Natural killer cell treated with Interleukin-12 subunit alpha and Interleukin-12 subunit beta and Interleukin-15 and Interleukin-18, amount 100 ng/mL, for 72 hours (primary cell): ENCODE measurements at regions not wholly inside any gene's neighbourhood (a gene's known extent, or its start where the extent isn't known, plus 50 kb on each side); places are given as distances from the start of the nearest gene placed in this dataset.

ENCODE experiments used
- ATAC-seq, 2 donors: fragments of 150-1000 bp; cut with Tn5 transposase in 1 of 2; sonication (Bioruptor Pico), chemical (Tn5 transposase) in 1 of 2; 2 replicates each; pipeline ENCODE4 v1.10.0; 2021
- DNase-seq: peaks from one replicate; pipeline ENCODE4 v3.0.0; 2022; ENCODE audit warnings: low spot score
- H3K27ac Mint-ChIP-seq, 2 donors: 1 replicate in 1 of 2; 2 replicates in 1 of 2; pipeline ENCODE4 v1.8.0; 2022; ENCODE audit warnings: mixed read lengths in 2 of 2, mild to moderate bottlenecking in 1 of 2, moderate library complexity in 1 of 2
- H3K27me3 Mint-ChIP-seq, 2 donors: 1 replicate in 1 of 2; 2 replicates in 1 of 2; pipeline ENCODE4 v1.8.0; 2022; ENCODE audit warnings: mixed read lengths in 2 of 2
- H3K36me3 Mint-ChIP-seq: one replicate; pipeline ENCODE4 v1.8.0; 2022; ENCODE audit warnings: mixed read lengths
- H3K4me1 Mint-ChIP-seq, 2 donors: 1 replicate in 1 of 2; 2 replicates in 1 of 2; pipeline ENCODE4 v1.8.0; 2022; ENCODE audit warnings: low read depth in 2 of 2, mixed read lengths in 2 of 2, mild to moderate bottlenecking in 1 of 2
- H3K4me3 Mint-ChIP-seq: one replicate; pipeline ENCODE4 v1.8.0; 2022; ENCODE audit warnings: mixed read lengths
- H3K9me3 Mint-ChIP-seq: 2 replicates; pipeline ENCODE4 v1.8.0; 2022; ENCODE audit warnings: mixed read lengths

DNA sequence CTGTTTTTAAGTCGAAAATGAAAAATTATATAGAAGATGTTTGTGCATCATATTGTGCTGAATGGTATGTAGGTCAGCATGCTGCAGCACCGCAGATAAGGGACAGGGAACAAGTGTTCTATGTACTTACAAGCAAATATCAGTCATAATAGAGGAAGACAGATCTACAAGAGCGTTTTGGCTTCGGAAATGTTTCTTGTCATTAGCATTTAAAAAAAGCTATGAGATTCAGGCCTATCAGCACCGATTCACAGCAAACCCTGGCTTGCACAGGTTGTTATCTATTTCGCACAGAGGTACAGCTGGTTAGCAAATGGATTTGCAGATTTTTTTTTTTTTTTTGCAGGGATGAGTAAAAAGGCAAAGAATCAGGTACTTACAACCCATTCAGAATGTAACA lies 204.2 kb upstream of the TBC1D5 start:
- Mint-ChIP-seq H3K27me3 (peaks cover 6 to 53% of the 10 kb centered on the region in 2 donors), H3K4me1 (no peaks in the 10 kb centered on the region)

DNA sequence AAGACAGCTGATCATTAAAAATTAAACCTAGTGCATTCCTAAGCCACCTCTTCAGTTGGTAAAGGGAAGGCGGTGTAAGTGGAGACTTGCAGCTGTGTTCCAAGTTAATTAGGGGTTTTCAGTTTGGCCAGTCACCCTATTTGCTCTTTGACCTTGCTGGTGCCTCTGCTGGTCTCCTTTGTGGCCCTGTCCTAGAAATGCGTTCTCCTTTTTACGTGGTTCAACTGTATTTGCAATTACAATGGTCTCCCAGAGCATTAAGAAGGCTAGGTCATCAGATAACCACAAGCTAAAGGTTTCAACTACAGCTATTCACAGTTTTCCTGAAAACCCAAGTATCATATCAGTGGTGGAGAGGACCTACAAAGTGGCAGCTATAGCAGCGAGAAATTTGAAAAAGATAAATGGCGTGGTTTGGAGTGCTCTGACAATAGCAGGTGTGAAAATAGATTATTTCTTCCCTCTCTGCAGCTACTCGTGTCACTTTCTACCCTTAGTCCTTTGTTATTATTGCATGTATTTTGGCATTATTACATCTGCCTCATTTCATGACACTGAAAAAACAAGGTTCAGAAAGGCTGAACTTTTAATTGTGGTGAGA lies 203.5 kb upstream of the TBC1D5 start:
- Mint-ChIP-seq H3K9me3 (peaks cover 4% of the 10 kb centered on the region), H3K4me1 (no peaks in the 10 kb centered on the region), H3K27ac (no peak overlapping the region), H3K4me3 (no peak overlapping the region), H3K36me3 (no peaks in the 10 kb centered on the region), H3K27me3 (peaks cover 6 to 53% of the 10 kb centered on the region in 2 donors)
- ATAC-seq (no peak), DNase-seq (no peak)

More for the DNA sequence above, 204.2 kb upstream of the TBC1D5 start:
- H3K9me3 Mint-ChIP-seq: peaks cover 4% of the 10 kb centered on the region
- ATAC-seq: no peak
- no peaks in the 10 kb centered on the region for H3K36me3 Mint-ChIP-seq
- no peak for DNase-seq
- H3K27ac Mint-ChIP-seq: no peak overlapping the region
- H3K4me3 Mint-ChIP-seq: no peak overlapping the region

DNA sequence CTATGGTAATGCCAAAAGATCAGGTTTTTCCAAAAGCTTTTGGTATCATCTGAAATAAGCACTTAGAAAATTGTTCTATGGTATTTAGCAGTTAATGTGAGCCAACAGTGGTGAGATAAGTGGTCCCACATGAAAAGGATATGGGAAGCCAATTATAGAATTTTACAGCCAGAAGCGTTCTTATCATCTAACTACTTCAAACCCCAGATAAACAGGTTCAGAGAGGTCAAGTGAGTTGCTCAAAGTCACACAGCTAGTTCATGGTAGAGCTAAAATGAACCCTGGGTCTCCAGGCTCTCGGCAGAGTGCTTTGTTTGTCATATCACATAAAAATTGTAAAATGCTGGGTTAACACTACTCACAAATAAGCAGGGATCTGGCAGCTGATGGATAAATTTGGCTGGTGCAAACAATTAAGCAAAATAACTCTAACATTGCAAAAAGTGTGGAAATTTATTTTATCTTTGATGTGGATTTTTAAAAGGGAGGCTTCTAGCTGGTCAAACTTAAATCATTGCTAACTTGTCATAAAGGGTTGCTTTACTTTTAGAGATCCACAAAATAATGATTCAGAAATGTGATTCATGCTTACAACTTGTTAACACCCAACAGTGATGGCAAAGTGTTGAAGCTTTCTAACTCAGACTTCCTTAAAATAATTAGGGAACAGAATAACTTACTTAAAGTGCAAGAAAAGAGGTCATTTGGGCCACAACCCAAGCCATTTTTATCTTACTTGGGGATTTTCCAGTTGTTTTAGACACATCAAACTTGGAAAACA lies 202.8 kb upstream of the TBC1D5 start:
- Mint-ChIP-seq H3K36me3 (no peaks in the 10 kb centered on the region), H3K4me1 (no peaks in the 10 kb centered on the region), H3K9me3 (no peaks in the 10 kb centered on the region), H3K27ac (no peak overlapping the region), H3K27me3 (peaks cover 6 to 58% of the 10 kb centered on the region in 2 donors), H3K4me3 (no peak overlapping the region)
- ATAC-seq (no peak), DNase-seq (no peak)

DNA sequence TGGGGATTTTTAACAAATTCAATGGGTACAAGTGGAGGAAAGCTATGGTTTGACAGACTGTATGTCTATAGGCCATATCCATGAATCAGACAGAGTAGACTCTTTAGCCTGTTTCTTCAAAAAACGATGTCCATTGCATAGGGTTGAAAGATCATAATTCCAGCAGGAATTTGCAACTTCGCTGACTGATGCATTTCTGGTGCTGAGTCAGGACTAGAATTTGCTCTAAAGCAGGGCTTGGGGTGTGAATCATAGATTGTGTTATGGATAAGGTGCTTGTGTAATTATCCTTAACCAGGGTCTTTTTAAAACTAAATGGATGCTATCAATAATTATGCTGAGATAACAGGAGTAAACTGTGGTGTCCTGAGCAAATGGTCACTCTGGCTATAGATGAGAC lies 200.4 kb upstream of the TBC1D5 start:
- H3K9me3 Mint-ChIP-seq: no peaks in the 10 kb centered on the region

DNA sequence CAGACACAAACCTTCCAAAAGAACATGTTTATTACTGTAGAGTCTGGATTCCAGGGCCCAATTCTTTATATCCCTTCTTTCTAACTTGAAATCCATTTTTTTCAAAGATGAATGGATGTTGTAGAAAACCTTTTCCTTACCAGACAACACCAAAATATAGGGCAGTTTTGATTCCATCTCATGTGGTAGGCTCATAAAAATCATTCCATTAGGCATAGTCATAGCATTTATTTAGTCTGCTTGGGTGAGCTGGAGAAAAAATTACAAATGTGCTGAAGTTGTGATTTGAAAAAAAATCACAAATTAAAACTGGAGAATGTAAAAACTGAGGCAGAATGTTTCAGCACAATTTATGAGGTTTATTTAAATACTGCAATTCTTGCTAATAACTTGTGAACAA lies 199.3 kb upstream of the TBC1D5 start:
- H3K4me1 Mint-ChIP-seq: no peaks in the 10 kb centered on the region
- H3K27me3 Mint-ChIP-seq: peaks cover 6 to 45% of the 10 kb centered on the region in 2 donors
- ATAC-seq (no peak), DNase-seq (no peak)
- no peak overlapping the region for H3K4me3 Mint-ChIP-seq
- no peak overlapping the region for H3K27ac Mint-ChIP-seq
- no peaks in the 10 kb centered on the region for H3K36me3 Mint-ChIP-seq
- H3K9me3 Mint-ChIP-seq: no peaks in the 10 kb centered on the region

More for the DNA sequence above, 200.4 kb upstream of the TBC1D5 start:
- H3K36me3 Mint-ChIP-seq: no peaks in the 10 kb centered on the region
- DNase-seq (no peak), ATAC-seq (no peak)
- peaks cover 6 to 50% of the 10 kb centered on the region in 2 donors for H3K27me3 Mint-ChIP-seq
- no peak overlapping the region for H3K4me3 Mint-ChIP-seq
- H3K27ac Mint-ChIP-seq: no peak overlapping the region
- H3K4me1 Mint-ChIP-seq: no peaks in the 10 kb centered on the region

DNA sequence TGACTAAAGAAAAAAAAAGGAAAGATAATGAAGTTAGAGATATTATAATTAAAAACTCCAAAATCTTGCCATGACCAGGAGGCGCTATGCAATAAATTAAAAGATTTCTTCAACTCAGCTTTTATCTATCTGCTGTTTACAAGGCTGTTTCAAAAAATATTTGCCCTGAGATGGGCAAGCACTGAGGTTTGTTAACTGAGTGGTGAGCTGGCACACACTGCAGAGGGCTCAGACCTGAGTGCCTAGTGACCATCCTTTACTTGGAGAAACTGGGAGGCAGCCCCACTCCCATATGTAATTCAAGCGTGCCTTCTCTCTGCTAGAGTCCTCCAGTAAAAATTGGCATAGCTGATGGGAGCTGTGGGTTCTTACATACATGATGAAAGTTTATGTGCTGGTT lies 198.7 kb upstream of the TBC1D5 start:
- no peak overlapping the region for H3K4me3 Mint-ChIP-seq
- no peaks in the 10 kb centered on the region for H3K36me3 Mint-ChIP-seq
- no peak overlapping the region for H3K27ac Mint-ChIP-seq
- DNase-seq (no peak), ATAC-seq (no peak)
- peaks cover 6 to 39% of the 10 kb centered on the region in 2 donors for H3K27me3 Mint-ChIP-seq
- H3K4me1 Mint-ChIP-seq: no peaks in the 10 kb centered on the region
- H3K9me3 Mint-ChIP-seq: no peaks in the 10 kb centered on the region

DNA sequence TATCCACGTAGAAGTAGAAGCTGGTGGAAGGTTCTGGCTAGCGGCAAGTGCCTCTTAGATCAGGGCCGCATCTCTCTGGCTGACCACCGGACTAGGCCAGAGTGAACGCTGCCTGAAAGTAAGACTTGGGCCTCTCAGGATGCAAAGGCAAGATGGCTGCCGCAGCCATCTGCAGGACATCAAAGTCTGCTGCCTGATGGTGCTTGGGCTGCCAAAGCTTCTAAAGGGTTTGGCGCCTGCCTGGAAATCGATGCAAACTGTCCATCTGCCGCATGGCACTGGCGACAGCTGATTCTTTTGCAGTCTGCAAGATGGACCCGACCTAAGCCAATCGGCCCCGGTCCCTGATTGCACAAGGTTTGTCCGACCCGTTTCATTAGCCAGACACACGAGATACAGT lies 196.7 kb upstream of the TBC1D5 start:
- H3K4me3 Mint-ChIP-seq: no peak overlapping the region
- H3K4me1 Mint-ChIP-seq: no peaks in the 10 kb centered on the region
- H3K27ac Mint-ChIP-seq: no peak overlapping the region
- ATAC-seq: no peak
- no peaks in the 10 kb centered on the region for H3K36me3 Mint-ChIP-seq
- H3K9me3 Mint-ChIP-seq: no peaks in the 10 kb centered on the region
- H3K27me3 Mint-ChIP-seq: peaks cover 5 to 40% of the 10 kb centered on the region in 2 donors
- DNase-seq: no peak

DNA sequence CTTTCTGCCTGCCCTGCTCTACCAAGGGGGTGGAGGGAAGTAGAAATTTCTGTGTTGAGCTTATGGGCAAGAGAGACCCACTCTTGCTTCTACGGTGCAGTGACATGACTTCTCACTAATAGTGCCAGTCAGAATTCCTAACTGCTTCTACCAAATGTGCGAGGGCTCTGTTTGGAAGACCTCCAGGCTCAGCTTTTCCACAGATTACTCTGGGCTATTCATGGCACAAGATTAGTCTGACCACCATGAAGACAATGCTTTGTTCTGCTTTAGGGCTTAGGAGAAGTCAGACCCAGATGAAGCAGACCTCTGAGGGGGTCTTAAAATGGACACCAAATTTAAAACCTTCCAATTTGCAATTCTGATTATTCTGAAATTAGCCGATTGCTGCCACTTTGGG lies 195.9 kb upstream of the TBC1D5 start:
- ATAC-seq: no peak
- Mint-ChIP-seq H3K27me3 (peaks cover 12 to 40% of the 10 kb centered on the region in 2 donors), H3K9me3 (no peaks in the 10 kb centered on the region), H3K27ac (no peak overlapping the region), H3K4me1 (no peaks in the 10 kb centered on the region), H3K4me3 (no peak overlapping the region), H3K36me3 (no peaks in the 10 kb centered on the region)
- no peak for DNase-seq

DNA sequence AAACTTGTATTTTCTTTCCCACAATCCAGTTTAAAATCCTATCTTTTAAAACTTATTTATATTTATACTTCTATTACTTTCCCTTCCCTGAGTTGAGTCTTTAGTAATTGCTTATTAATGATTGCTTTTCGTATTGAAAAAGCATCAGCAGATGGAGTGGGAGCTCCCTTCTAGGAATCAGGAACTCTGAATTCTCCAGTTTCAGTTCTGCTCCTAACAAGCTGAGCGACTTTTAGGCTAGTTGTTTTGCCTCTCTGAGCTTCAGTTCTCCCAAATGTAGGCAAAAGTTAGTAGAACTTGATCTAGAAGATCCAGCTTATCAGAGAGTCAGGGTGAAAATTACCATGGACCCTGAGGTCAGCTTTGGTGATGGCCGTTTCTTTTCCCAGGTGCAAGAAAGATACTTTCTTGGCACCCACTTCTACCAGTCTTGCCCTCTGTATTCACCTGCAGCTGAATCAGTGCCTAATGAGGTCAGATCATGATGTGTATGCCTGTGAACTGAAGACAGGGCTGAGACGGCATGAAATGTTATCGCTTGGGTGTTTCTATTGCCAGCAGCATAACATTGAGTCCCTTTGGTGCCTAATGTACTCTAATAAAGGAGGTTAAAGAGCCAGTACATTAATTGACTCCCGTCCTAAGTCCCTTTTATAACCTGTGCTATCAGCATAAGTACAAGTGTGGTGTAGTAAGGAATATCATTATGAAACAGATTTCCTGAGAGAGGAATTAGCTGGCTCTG lies 194.5 kb upstream of the TBC1D5 start:
- Mint-ChIP-seq H3K9me3 (no peaks in the 10 kb centered on the region), H3K27me3 (peaks cover 12 to 27% of the 10 kb centered on the region in 2 donors), H3K36me3 (no peaks in the 10 kb centered on the region), H3K4me3 (no peak overlapping the region), H3K27ac (no peak overlapping the region), H3K4me1 (no peaks in the 10 kb centered on the region)
- no peak for DNase-seq
- ATAC-seq: no peak

DNA sequence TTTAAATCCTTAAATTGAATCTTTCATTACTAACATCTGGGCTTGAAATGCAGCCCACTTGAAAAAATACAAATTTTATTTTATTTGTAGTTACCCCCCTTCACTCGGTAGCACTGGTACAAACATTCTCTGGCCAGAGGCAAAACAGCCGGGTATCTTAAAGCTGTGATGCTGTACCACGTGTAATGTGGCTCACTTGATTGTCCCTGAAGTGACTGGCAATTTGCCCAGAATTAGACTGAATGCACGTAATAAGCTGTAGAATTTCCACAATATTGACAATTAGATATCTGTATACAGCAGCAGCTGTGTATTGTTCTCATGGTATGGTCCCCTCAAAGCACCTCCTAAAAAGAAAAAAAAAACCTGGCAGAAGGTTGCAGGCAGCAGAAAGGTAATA lies 192.8 kb upstream of the TBC1D5 start:
- ATAC-seq: no peak
- DNase-seq: no peak
- no peaks in the 10 kb centered on the region for H3K9me3 Mint-ChIP-seq
- no peaks in the 10 kb centered on the region for H3K4me1 Mint-ChIP-seq
- H3K4me3 Mint-ChIP-seq: no peak overlapping the region
- peaks cover 12 to 20% of the 10 kb centered on the region in 2 donors for H3K27me3 Mint-ChIP-seq
- H3K36me3 Mint-ChIP-seq: no peaks in the 10 kb centered on the region
- H3K27ac Mint-ChIP-seq: no peak overlapping the region

DNA sequence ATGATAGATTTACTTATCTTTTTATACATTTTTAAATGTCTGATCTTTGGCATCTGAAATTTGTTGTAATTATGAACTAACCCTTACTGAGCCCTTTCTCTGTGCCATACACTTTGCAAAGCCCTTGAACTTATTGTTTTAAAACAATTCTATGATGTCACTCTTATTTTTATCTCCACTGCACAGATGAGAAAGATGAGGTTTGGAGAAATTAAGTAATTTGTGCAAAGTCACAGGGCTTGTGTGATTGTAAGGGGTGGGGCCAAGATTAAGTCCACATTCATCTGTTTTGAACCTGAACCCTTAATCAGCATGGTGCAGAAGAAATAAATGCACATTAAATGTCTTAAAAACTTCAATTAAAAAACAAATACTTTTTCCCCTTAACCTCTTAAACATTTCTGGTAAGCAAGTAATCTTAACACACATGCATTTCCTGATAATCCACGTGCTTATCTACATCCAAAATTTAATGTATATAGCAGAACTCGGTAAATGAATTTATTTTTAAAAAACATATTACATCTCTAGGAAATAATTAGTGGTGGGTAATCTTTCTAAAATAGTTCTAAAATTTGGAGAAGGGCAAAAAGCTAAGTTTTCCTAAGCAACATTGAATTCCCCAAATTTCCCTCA lies 189.8 kb upstream of the TBC1D5 start:
- Mint-ChIP-seq H3K27ac (no peak overlapping the region), H3K36me3 (no peaks in the 10 kb centered on the region), H3K9me3 (no peaks in the 10 kb centered on the region), H3K4me3 (no peak overlapping the region), H3K4me1 (no peaks in the 10 kb centered on the region), H3K27me3 (peaks cover 12 to 18% of the 10 kb centered on the region in 2 donors)
- DNase-seq: no peak
- no peak for ATAC-seq

DNA sequence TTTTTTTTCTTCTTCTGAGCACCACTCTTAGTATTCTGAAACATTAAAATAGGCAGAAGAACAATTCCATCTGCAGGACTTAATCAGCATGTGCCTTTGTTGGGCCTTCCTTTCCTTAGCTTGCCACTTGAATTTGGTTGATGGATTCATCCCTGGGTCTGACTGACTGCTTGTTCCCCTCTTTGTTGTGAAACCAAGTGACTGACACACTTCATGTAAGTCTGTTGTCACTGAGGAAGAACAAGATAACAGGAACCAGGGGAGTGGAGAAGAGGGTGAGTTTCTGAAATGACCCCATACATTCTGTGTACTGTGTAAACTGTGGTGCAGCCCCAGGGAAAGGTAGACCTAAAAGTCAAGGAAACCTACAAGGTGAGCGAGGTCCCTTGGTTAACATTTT lies 188.7 kb upstream of the TBC1D5 start:
- Mint-ChIP-seq H3K4me1 (no peaks in the 10 kb centered on the region), H3K36me3 (no peaks in the 10 kb centered on the region), H3K9me3 (no peaks in the 10 kb centered on the region)

DNA sequence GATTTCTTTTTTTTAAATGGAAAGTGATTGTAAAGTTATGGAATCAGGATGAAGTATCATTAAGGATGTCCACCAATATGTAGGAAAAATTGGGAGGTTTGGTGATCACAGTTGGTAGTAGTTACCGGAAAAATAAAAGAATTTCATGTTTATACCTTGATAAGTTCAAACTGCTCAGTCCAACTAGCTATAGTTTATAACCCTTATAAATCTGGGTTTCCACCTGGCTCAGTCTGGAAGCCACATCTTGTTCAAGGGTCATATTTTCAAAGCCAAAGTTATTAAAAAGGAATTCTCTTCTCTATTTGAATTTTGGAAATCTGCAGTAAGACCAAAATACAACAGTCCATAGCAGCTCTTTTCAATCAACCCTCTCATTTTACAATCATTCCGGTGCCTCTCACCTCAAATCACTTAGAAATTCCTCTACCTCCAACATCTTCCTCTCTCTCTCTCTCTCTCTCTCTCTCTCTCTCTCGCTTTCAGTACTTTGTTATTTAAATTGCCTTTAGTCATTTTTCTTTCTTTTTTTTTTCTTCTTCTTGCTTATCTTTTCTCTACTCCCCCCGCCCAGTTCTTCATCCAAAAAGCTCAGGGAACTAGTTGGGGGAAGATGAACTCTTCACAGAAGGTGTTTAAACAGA lies 186.2 kb upstream of the TBC1D5 start:
- Mint-ChIP-seq H3K36me3 (no peaks in the 10 kb centered on the region), H3K4me3 (no peak overlapping the region), H3K27ac (no peak overlapping the region), H3K9me3 (no peaks in the 10 kb centered on the region), H3K4me1 (no peaks in the 10 kb centered on the region), H3K27me3 (peaks cover 5 to 16% of the 10 kb centered on the region in 2 donors)
- no peak for DNase-seq
- no peak for ATAC-seq

More for the DNA sequence above, 188.7 kb upstream of the TBC1D5 start:
- ATAC-seq (no peak), DNase-seq (no peak)
- H3K27me3 Mint-ChIP-seq: peaks cover 12 to 24% of the 10 kb centered on the region in 2 donors
- no peak overlapping the region for H3K27ac Mint-ChIP-seq
- H3K4me3 Mint-ChIP-seq: no peak overlapping the region
